HL-60 (cell line): ENCODE measurements at regions not wholly inside any gene's neighbourhood (a gene's known extent, or its start where the extent isn't known, plus 50 kb on each side); places are given as distances from the start of the nearest gene placed in this dataset.

Source experiments
- CTCF ChIP-seq: IDR thresholded peaks from one replicate; pipeline ENCODE4 v1.5.1; 2011; ENCODE audit warnings: low read length, control low read depth, inconsistent platforms; ENCODE audit not compliant: insufficient read depth
- GABPA ChIP-seq: IDR thresholded peaks from 2 replicates; pipeline ENCODE4 v1.6.1; 2012; ENCODE audit warnings: low read depth
- POLR2AphosphoS5 ChIP-seq: IDR thresholded peaks from 2 replicates; pipeline ENCODE4 v1.6.1; 2012; ENCODE audit warnings: low read depth
- REST ChIP-seq: IDR thresholded peaks from 2 replicates; pipeline ENCODE4 v1.6.1; 2012; ENCODE audit warnings: low read depth; ENCODE audit not compliant: insufficient replicate concordance
- SPI1 ChIP-seq: IDR thresholded peaks from 2 replicates; pipeline ENCODE4 v1.6.1; 2012; ENCODE audit warnings: low read depth, mild to moderate bottlenecking, borderline replicate concordance

GRCh38 chr13:74046431-74046830, 87.8 kb downstream of the KLF12 start:
- no peak for TF ChIP-seq POLR2AphosphoS5
- no peak for TF ChIP-seq CTCF
- TF ChIP-seq REST, result no peak
- TF ChIP-seq SPI1, result no peak
- TF ChIP-seq GABPA, result no peak
